ENCODE measurements at regions not wholly inside any gene's neighbourhood (a gene's known extent, or its start where the extent isn't known, plus 50 kb on each side); places are given as distances from the start of the nearest gene placed in this dataset.

- Histone ChIP-seq H3K27me3 (ENCODE audit: insufficient read depth, low read length) (no peaks in the 10 kb centered on the region), H3K27ac (ENCODE audit: low read depth, low read length) (peak overlapping the region; percentile 67), H3K9me3 (ENCODE audit: low read depth, low read length) (peaks cover 2% of the 10 kb centered on the region), H3K4me3 (ENCODE audit: insufficient read depth, low read length) (no peak overlapping the region), H4K20me1 (ENCODE audit: insufficient read depth, low read length) (no peaks in the 10 kb centered on the region), H3K4me2 (ENCODE audit: insufficient read depth, low read length) (no peak overlapping the region), H3K36me3 (ENCODE audit: insufficient read depth, low read length) (no peaks in the 10 kb centered on the region), H2AFZ (ENCODE audit: low read length) (no peak overlapping the region), H3K79me2 (ENCODE audit: insufficient read depth, low read length) (peaks cover 7% of the 10 kb centered on the region), H3K4me1 (ENCODE audit: insufficient read depth, low read length) (peaks cover 45% of the 10 kb centered on the region)
- TF ChIP-seq, protein P1, sequence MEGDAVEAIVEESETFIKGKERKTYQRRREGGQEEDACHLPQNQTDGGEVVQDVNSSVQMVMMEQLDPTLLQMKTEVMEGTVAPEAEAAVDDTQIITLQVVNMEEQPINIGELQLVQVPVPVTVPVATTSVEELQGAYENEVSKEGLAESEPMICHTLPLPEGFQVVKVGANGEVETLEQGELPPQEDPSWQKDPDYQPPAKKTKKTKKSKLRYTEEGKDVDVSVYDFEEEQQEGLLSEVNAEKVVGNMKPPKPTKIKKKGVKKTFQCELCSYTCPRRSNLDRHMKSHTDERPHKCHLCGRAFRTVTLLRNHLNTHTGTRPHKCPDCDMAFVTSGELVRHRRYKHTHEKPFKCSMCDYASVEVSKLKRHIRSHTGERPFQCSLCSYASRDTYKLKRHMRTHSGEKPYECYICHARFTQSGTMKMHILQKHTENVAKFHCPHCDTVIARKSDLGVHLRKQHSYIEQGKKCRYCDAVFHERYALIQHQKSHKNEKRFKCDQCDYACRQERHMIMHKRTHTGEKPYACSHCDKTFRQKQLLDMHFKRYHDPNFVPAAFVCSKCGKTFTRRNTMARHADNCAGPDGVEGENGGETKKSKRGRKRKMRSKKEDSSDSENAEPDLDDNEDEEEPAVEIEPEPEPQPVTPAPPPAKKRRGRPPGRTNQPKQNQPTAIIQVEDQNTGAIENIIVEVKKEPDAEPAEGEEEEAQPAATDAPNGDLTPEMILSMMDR (IDR thresholded peaks at IDR 0.05; ENCODE audit: extremely low read depth, low read depth, low read length), result no peak
- no peak for DNase-seq (ENCODE audit: insufficient read length, low spot score, missing footprints)
These were observed 63.8 kb downstream of the MYEOV start for GRCh38 chr11:69357458-69358397.

DNA sequence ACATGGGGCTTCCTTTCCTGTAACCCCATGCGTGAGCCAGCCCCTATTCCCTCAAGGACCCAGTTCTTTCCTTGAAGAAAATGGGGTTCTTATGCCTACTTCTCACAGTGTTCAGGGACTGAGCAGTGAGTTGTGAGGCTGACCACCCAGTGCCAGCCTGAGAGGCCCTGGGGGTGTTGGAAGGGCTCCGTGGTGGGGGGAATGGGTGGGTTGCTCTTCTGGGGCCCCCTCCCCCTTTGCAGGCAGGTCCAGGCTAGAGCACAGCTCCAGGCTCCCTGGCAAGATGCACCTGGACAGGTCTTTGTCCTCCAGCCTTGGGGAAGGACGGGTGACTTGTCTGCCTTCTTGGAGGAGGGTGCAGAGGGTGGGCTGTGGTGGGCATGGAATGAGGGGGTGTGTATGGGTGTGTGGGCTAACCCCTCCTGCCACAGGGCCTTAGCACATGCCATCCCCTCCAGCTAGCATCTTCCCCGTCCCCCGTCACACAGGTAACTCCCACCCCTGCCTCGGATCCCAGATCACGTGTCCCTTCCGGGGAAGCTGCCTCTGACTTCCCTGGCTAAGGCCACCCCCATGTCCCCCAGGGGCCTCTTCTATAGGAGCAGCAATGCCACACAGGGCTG is 64.6 kb downstream of the MYEOV start:
- no peak overlapping the region for H2AFZ ChIP-seq (ENCODE audit: low read length)
- TF ChIP-seq, protein P1 (IDR thresholded peaks at IDR 0.05; ENCODE audit: extremely low read depth, low read depth, low read length), result no peak
- DNase-seq (ENCODE audit: insufficient read length, low spot score, missing footprints), result no peak

GRCh38 chr11:69359735-69360480 is 66.0 kb downstream of the MYEOV start:
- H3K36me3 ChIP-seq (ENCODE audit: insufficient read depth, low read length), result no peaks in the 10 kb centered on the region
- H3K4me1 ChIP-seq (ENCODE audit: insufficient read depth, low read length), result peaks cover 35% of the 10 kb centered on the region
- peak overlapping the region; percentile 73 for H3K27ac ChIP-seq (ENCODE audit: low read depth, low read length)
- TF ChIP-seq, protein P1 (IDR thresholded peaks at IDR 0.05; ENCODE audit: extremely low read depth, low read depth, low read length), result no peak
- H4K20me1 ChIP-seq (ENCODE audit: insufficient read depth, low read length), result no peaks in the 10 kb centered on the region
- DNase-seq (ENCODE audit: insufficient read length, low spot score, missing footprints), result no peak
- no peak overlapping the region for H3K4me3 ChIP-seq (ENCODE audit: insufficient read depth, low read length)
- no peaks in the 10 kb centered on the region for H3K27me3 ChIP-seq (ENCODE audit: insufficient read depth, low read length)
- H3K9me3 ChIP-seq (ENCODE audit: low read depth, low read length), result peaks cover 2% of the 10 kb centered on the region
- peaks cover 2% of the 10 kb centered on the region for H3K79me2 ChIP-seq (ENCODE audit: insufficient read depth, low read length)
- no peak overlapping the region for H2AFZ ChIP-seq (ENCODE audit: low read length)
- peak overlapping the region; percentile 4 for H3K4me2 ChIP-seq (ENCODE audit: insufficient read depth, low read length)

More for the DNA sequence above, 64.6 kb downstream of the MYEOV start:
- Histone ChIP-seq H3K79me2 (ENCODE audit: insufficient read depth, low read length) (peaks cover 6% of the 10 kb centered on the region), H3K36me3 (ENCODE audit: insufficient read depth, low read length) (no peaks in the 10 kb centered on the region), H4K20me1 (ENCODE audit: insufficient read depth, low read length) (no peaks in the 10 kb centered on the region), H3K4me3 (ENCODE audit: insufficient read depth, low read length) (no peak overlapping the region), H3K27ac (ENCODE audit: low read depth, low read length) (peak overlapping the region; percentile 73), H3K27me3 (ENCODE audit: insufficient read depth, low read length) (no peaks in the 10 kb centered on the region), H3K4me1 (ENCODE audit: insufficient read depth, low read length) (peaks cover 38% of the 10 kb centered on the region), H3K4me2 (ENCODE audit: insufficient read depth, low read length) (no peak overlapping the region), H3K9me3 (ENCODE audit: low read depth, low read length) (peaks cover 2% of the 10 kb centered on the region)
